ENCODE measurements at regions not wholly inside any gene's neighbourhood (a gene's known extent, or its start where the extent isn't known, plus 50 kb on each side); places are given as distances from the start of the nearest gene placed in this dataset.
A peak's percentile ranks its signal among the peaks of the same experiment; 100 is the strongest.

DNA sequence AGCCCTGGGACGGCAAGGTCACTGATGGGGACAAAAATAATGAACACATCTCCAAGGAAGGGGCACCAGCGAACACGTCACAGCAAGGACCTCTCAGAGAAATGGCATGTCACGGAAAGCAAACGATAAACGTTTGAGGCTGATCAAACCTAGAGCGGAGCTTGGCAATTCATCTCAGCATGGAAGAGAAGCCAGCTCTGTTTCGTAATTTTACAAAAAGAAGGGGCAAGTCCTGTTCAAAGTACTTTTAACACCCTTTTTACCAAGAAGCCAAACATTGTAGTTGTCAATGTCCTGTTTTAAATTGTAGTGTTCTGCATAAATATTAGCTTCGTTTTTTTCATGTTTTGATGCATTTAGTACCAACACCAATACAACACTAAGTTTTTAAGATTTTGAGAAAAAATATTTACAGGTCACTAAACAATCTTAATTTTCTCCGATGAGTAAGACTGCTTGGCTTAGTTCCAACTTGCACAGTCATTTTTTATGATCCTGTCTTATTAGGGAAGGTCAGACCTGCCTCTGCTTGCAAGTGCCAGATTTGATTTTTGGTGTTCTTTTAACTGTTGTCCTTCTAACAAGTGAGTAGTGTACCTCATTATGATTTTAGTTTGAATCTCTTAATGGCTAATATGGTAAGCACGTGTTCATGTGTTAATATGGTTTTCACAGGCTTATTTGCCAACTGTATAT, 818.5 kb upstream of the SALL3 start:
- no peak for DNase-seq

GRCh38 chr18:78165525-78165924, 814.1 kb upstream of the SALL3 start:
- no peak for DNase-seq

- DNase-seq: no peak
Observed at GRCh38 chr18:78168526-78168925, 811.1 kb upstream of the SALL3 start.

GRCh38 chr18:78169174-78169864, 810.3 kb upstream of the SALL3 start:
- DNase-seq: no peak

DNA sequence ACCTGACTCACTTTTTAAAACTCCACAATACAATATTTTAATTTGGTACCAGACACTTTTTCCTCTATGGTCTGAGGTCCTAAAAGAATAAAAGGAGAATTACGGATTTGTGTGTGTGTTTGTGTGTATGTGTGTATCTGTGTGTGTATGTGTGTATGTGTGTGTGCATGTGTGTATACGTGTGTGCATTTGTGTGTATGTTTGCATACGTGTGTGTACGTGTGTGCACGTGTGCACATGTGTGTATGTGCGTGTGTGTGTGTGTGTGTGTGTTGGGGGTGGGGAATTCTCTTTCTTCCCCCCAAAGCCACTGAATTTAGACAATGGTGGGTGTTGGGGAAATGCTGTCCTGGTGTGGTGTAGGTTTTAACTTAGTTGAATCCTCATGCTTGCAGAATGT, 807.7 kb upstream of the SALL3 start:
- DNase-seq: no peak

GRCh38 chr18:78174737-78175136, 804.9 kb upstream of the SALL3 start:
- no peak for DNase-seq

GRCh38 chr18:78178812-78179211, 800.8 kb upstream of the SALL3 start:
- no peak for DNase-seq

GRCh38 chr18:78180741-78181140, 798.9 kb upstream of the SALL3 start:
- DNase-seq: no peak

DNA sequence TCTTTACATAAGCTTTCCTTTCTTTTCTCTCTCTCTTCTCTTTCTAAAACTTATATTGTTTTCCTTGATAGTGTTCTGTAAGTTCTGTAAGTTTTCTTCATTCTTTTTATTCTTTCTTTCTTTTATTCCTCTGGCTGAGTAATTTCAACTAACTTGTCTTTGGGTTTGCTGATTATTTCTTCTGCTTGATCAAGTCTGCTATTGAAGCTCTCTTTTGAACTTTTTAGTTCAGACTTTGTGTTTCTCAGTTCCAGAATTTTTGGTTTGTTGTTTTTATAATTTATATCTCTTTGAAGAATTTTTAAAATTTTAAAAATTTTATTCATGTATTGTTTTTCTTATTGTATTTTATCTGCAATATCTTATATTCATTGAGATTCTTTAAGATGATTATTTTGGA, 795.8 kb upstream of the SALL3 start:
- no peak for DNase-seq

GRCh38 chr18:78191276-78191675, 788.3 kb upstream of the SALL3 start:
- peak; percentile 13 for DNase-seq

GRCh38 chr18:78192054-78192453, 787.6 kb upstream of the SALL3 start:
- DNase-seq: peak; percentile 81

DNA sequence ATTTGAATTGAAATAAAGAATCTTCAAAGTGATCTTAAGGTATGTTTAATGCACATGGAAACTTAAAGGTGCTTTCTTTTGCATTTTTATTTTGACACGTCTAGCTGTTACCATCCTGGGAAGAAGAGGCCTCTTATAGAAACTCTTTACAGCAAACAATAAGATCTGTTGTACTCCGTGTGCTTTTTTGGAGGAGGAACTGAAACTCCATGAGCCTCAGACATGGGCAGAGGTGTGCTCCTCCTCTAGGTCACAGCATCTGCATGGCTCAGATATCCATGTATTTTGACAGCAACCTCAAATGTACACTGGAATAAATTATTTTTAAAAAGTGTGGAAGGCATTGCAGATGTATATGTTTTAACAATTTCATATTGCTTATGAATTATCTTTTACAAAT, 783.3 kb upstream of the SALL3 start:
- DNase-seq: no peak

DNA sequence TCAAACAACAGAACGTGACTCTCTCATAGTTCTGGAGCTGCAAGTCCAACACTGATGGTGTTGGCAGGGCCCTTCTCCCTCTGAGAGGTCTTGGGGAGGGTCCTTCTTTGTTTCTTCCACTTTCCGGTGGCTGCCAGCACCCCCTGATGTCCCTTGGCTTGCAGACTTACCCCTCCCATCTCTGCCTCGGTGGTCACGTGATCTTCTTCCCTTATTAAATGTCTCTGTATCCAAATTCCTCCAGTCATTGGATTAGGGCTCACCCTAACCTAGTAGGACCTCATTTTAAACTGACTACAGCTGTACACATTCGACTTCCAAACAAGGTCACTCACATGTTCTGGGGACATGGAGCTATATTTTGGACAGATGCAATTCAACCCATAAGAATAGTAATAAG, 780.6 kb upstream of the SALL3 start:
- no peak for DNase-seq

- DNase-seq: no peak
Observed at GRCh38 chr18:78199611-78200010, 780.0 kb upstream of the SALL3 start.

DNA sequence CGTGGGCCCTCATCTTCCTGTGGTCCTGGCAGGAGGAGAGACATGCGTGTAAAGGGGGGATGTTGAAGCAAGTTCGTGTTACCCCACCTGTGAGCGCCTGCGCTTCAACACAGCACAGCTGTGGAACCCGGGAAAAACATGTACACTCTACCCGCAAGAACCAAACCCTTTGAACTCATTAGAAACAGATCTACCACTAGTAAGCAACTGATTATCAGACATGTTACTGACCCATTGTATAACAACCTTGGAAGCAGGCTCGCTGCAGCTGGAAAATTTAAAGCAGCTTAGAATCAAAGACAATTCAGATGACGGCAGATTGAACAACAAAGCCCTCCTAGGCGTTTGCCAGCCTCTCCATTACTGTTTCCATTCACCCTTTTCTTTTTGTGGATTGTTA, 771.7 kb upstream of the SALL3 start:
- no peak for DNase-seq

DNA sequence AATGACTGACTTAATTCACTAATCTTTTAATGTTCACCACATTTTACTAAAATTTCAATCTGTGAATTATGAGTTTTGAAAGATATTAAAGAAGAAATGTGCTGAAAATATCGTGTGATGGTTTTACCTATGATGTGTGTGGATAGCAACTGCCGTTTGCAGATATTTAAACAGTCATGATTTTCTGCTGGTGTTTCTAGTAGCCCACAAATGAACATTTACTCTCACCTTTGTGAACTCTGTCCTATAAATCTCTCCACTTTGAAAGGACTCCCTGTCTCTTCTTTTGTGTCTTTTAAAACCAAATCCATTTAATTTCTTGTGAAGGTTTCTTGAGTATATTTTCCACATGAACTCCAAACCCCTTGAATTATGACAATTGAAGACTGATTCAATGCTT, 771.2 kb upstream of the SALL3 start:
- no peak for DNase-seq

- DNase-seq: no peak
Observed at GRCh38 chr18:78213361-78213994, 766.1 kb upstream of the SALL3 start.

DNA sequence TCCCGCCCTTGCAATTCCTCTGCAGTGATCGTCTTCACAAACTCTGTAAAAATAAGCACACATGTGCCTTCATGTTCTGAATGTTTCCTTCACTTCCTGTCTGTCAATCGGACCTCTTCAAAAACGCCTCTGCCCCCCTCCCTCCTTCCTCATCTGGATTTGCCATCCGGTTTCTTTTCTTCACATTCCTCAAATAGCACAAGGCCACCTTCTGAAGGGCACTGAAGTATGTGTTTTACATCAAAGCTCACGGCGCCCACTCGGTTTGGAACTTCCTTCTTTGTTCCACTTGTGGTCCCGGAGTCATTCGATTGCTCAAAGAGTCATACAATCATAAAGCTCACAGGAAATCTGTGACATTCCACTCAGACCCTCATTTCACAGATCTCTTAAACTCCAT, 758.1 kb upstream of the SALL3 start:
- DNase-seq: no peak

DNA sequence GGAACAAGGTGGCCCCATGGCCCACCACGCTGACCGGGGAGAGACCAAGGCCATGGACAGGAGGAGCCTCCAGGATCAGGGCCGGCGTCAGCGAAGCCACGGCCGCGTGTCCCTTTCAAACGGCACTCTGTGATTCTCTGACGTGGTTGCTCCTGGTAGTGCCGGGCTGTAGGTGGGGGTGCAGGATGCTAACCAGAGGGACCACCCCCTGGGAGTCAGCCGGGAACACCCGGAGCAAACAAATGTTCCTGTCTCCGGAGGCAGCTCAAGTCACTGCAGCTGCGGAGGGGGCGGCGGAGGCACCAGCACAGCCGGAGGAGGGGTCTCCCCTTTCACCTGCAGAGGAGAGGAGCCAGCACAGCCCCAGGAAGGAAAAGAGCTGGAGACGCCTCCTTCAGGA, 750.6 kb upstream of the SALL3 start:
- DNase-seq: no peak

DNA sequence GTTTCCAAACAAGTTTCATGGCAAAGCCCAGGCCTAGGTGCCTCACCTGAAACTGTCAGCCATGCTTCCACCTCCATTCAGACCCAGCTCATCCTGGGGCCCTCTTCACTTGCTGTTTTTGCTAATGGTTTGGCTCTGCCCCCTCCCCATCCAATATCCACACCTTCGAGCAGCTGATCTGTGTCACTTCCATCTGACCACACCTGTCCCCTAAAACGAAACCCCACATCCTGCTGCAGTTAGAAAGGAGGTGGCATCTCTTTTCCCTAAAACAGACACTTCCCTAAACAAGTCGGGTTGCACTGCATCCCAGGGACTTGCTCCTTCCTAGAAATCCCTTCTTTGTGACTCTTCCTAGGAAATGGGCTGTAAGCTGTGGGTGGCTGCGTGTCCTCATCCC, 748.7 kb upstream of the SALL3 start:
- DNase-seq: no peak

- no peak for DNase-seq
Observed at GRCh38 chr18:78232196-78232595, 747.4 kb upstream of the SALL3 start.

- no peak for DNase-seq
Observed at GRCh38 chr18:78237864-78238263, 741.8 kb upstream of the SALL3 start.

GRCh38 chr18:78238404-78239089, 741.1 kb upstream of the SALL3 start:
- no peak for DNase-seq

DNA sequence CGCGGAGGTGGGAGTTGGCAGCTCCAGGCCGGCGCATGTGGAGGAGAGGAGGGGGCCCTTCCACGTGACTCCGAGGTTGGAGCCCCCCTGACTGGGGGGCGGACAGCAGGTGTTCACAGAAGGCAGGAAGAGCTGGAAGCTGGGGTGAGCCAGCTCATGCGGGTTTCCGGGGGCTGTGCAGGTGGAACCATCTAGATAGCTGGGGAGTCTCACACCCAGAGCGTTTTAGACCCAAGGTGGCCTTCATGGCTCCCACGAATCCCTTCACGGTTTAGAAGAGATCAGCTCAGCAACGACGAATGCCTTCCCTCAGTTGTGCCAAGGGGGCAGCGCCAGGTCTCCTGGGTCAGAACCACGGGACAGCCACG, 740.5 kb upstream of the SALL3 start:
- DNase-seq: no peak
